22Rv1 (cell line): ENCODE measurements at regions not wholly inside any gene's neighbourhood (a gene's known extent, or its start where the extent isn't known, plus 50 kb on each side); places are given as distances from the start of the nearest gene placed in this dataset.

Experiments used
- H3K27ac ChIP-seq: fragments of 450-650 bp; 2 replicates; pipeline ENCODE4 v1.5.1; 2017
- CTCF ChIP-seq: fragments of 450-650 bp; IDR thresholded peaks from 2 replicates; pipeline ENCODE4 v1.5.1; 2017; ENCODE audit warnings: mild to moderate bottlenecking
- ZFX ChIP-seq: fragments of 450-650 bp; IDR thresholded peaks from 2 replicates; pipeline ENCODE4 v1.6.1; 2017; ENCODE audit warnings: antibody characterized with exemption, borderline replicate concordance

GRCh38 chr6:156597095-156597494, 180.1 kb upstream of the ARID1B start:
- no peak for TF ChIP-seq CTCF
- TF ChIP-seq ZFX = no peak
- H3K27ac ChIP-seq = no peak overlapping the region

DNA sequence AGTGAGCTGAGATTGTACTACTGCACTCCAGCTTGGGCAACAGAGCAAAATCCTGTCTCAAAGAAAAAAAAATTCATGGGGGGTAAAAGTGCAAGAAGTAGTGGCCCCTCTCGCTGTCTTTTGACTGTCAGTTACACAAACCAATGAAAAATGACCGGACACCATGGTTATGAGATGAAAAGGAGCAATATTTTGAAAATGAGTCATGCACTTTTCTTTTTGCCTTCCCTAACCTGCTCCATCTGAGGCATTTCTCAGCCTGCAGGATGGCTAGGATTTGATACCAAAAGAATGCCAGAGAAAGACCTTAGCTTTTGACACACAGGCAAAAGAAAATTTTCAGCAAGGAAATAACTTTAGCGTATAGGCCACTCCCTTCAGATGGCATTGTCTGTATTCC, 181.7 kb upstream of the ARID1B start:
- TF ChIP-seq CTCF = no peak
- no peak for TF ChIP-seq ZFX
- H3K27ac ChIP-seq = no peak overlapping the region

DNA sequence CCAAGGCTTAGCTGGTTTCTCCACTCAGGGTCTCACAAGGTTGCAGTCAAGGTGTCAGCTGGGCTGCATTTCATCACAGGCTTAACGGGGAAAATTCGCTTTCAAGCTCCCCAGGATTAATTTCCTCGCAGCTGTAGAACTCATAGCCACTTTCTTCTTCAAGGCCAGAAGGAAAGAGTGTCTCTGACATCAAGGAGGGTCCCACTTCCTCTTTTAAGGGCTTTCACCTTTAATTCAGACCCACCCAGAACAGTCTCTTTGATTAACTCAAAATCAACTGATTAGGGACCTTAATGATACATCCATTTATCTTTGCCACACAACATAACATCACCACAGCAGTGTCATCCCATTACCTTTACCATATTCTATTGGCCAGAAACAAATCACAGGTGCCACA, 183.3 kb upstream of the ARID1B start:
- no peak for TF ChIP-seq CTCF
- TF ChIP-seq ZFX = no peak
- H3K27ac ChIP-seq = no peak overlapping the region

DNA sequence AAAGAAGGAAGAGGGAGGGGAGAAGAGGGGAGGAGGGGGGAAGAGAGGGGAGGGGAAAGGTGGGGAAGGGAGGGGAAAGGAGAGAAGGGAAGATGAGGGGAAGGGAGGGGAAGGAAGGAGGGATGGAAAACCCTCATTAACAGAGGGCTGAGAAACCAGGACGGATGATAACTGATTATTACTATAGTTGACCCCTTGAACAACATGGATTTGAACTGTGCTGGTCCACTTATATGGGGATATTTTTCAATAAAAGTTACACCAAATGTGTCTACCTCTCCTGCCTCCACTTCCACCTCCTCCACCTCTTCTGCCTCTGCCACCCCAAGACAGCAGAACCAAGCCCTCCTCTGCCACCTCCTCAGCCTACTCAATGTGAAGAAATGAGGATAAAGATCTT, 184.1 kb upstream of the ARID1B start:
- H3K27ac ChIP-seq = no peak overlapping the region
- TF ChIP-seq ZFX (no peak), CTCF (no peak)

DNA sequence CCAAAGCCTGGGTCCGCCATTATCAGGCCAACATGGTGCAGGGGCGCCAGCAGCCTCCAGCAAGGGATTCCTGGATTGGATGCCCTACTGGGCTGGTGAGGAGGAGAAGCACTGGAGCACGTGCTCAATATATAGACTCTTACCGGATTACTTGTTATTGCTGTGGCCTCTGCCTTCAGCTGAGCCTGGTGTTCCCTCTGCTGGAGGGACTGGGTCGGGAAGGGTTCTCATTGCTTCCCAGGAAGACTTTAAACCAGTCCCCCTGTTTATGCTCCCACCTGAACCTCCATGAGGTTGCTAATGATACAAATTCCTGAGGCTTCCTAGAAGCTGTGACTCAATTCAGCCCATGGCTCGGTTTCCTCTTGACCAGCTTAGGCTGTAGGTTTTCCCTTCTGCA, 186.7 kb upstream of the ARID1B start:
- TF ChIP-seq ZFX = no peak
- no peak for TF ChIP-seq CTCF
- H3K27ac ChIP-seq = no peak overlapping the region

DNA sequence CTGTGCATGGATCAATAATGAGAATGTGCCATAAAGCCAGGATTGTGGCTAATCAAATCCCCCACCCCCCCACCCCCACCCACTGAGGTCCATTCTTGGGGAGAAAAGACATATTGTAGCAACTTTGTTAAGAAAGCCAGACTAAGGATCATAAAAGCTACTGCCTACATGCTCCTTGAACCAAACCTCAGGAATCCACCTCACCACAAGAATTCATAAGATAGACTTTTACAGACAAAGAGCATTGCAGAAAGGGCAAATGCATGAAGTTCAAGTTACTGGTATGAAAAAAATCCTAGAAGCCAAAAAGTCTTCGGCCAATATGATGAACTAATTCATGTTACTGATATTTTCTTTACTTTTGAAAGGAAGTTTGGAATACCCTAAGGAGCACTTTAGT, 187.9 kb upstream of the ARID1B start:
- H3K27ac ChIP-seq = no peak overlapping the region
- TF ChIP-seq CTCF (no peak), ZFX (no peak)

DNA sequence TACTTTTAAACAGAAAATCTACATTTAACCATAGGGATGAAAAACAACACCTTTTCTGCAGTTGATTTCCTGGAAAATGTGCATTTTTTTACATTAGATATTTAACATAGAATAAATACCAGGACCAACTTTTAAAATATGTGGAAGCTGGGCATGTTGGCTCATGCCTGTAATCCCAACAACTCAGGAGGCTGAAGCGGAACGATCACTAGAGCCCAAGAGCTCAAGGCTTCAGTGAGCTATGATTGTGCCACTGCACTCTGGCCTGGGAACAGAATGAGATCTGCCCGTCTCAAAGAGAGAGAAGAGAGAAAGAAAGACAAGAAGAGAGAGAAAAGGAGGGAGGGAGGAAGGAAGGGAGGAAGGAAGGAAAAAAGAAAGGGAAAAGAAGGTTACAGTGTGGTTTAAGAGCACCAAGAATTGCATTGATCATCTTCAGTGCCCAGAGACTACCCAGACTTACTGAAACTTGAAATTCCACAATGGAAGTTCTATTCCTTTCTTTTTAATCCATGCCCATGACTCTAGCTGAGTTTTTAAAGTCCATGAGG, 189.4 kb upstream of the ARID1B start:
- H3K27ac ChIP-seq = no peak overlapping the region
- no peak for TF ChIP-seq CTCF
- no peak for TF ChIP-seq ZFX
